Panc1 (cell line): ENCODE measurements at regions not wholly inside any gene's neighbourhood (a gene's known extent, or its start where the extent isn't known, plus 50 kb on each side); places are given as distances from the start of the nearest gene placed in this dataset.
A peak's percentile ranks its signal among the peaks of the same experiment; 100 is the strongest.

ENCODE experiments used
- ATAC-seq: fragments of 200-7000 bp; cut with Tn5 transposase; 2 replicates; pipeline ENCODE4 v1.9.1; 2020; ENCODE audit warnings: mild to moderate bottlenecking, moderate library complexity
- BruUV-seq: library from RNA; stranded (reverse); fragments of 400-500 nt; replicated peaks from 2 replicates; lab custom pipeline; 2021; lab: Mats Ljungman, UMichigan
- CTCF ChIA-PET: fragments of 300-600 bp; sonication (Branson Sonifier 250); formaldehyde crosslinking; loops from one replicate; lab custom pipeline; 2022; ENCODE audit warnings: antibody characterized with exemption; lab: Charles Lee
- POLR2A ChIA-PET: fragments of 300-600 bp; sonication (Branson Sonifier 250); formaldehyde crosslinking; loops from one replicate; lab custom pipeline; 2022; ENCODE audit warnings: antibody characterized with exemption; lab: Charles Lee
- DNase-seq: peaks from one replicate; pipeline ENCODE4 v3.0.0-alpha.2; 2010; ENCODE audit warnings: low read depth, low spot score
- H3K27ac ChIP-seq: 2 replicates; pipeline ENCODE4 v1.5.1; 2011; ENCODE audit warnings: mild to moderate bottlenecking, low read length, inconsistent platforms
- H3K27me3 ChIP-seq: fragments of 200-500 bp; sonication (Bioruptor generic); 2 replicates; pipeline ENCODE4 v1.6.0; 2014; ENCODE audit warnings: low read length, inconsistent platforms; ENCODE audit not compliant: control insufficient read depth, insufficient read depth
- H3K36me3 ChIP-seq: fragments of 200-500 bp; sonication (Bioruptor generic); 2 replicates; pipeline ENCODE4 v1.5.1; 2014; ENCODE audit warnings: inconsistent platforms, mild to moderate bottlenecking, low read length, moderate library complexity; ENCODE audit not compliant: control insufficient read depth, insufficient read depth
- H3K4me1 ChIP-seq: 2 replicates; pipeline ENCODE4 v1.5.1; 2011; ENCODE audit warnings: inconsistent platforms, mild to moderate bottlenecking, low read length, moderate library complexity; ENCODE audit not compliant: control insufficient read depth, insufficient read depth
- H3K4me3 ChIP-seq, 2 experiments: 2 replicates each; pipeline ENCODE4 v1.5.1; 2011 to 2012; ENCODE audit warnings: low read depth in 2 of 2, low read length in 2 of 2, mild to moderate bottlenecking in 2 of 2, inconsistent platforms in 1 of 2, moderate library complexity in 1 of 2
- H3K9me3 ChIP-seq: fragments of 200-500 bp; sonication (Bioruptor generic); 2 replicates; pipeline ENCODE4 v1.5.1; 2014; ENCODE audit warnings: low read depth, mild to moderate bottlenecking, inconsistent platforms, low read length, moderate library complexity; ENCODE audit not compliant: control insufficient read depth, insufficient read depth
- POLR2AphosphoS5 ChIP-seq: IDR thresholded peaks from 2 replicates; pipeline ENCODE4 v1.6.1; 2012; ENCODE audit warnings: mild to moderate bottlenecking, low read depth, low read length, moderate library complexity
- SIN3A ChIP-seq: IDR thresholded peaks from 2 replicates; pipeline ENCODE4 v1.6.1; 2012; ENCODE audit warnings: low read depth, mild to moderate bottlenecking, low read length, moderate library complexity, borderline replicate concordance; ENCODE audit not compliant: insufficient read depth
- TCF7L2 ChIP-seq: IDR thresholded peaks from 2 replicates; pipeline ENCODE4 v1.6.1; 2011; ENCODE audit warnings: mild to moderate bottlenecking, low read depth, low read length, inconsistent platforms
- in situ Hi-C: cut with HindIII; loops from 2 replicates; pipeline ENCODE4 v1.10.0; 2016; ENCODE audit warnings: low sequenced_read_pairs, low pct_unique_long_range_greater_than_20kb
- intact Hi-C: fragments of 100-400 bp; cut with micrococcal nuclease; formaldehyde crosslinking; loops from one replicate; pipeline ENCODE4 v1.10.0; 2022; ENCODE audit not compliant: unreplicated experiment
- TF ChIP-seq, protein P1 (sequence below), 2 experiments: IDR thresholded peaks; 2 replicates each; pipeline ENCODE4 v1.6.1; 2011 to 2012; ENCODE audit warnings: low read depth in 2 of 2, control low read depth in 1 of 2, low read length in 1 of 2, mild to moderate bottlenecking in 1 of 2, moderate library complexity in 1 of 2; ENCODE audit not compliant: insufficient read depth in 1 of 2
- TF ChIP-seq, protein P2 (sequence below): fragments of 450-650 bp; IDR thresholded peaks from 2 replicates; pipeline ENCODE4 v1.5.1; 2017; ENCODE audit warnings: mild to moderate bottlenecking

DNA sequence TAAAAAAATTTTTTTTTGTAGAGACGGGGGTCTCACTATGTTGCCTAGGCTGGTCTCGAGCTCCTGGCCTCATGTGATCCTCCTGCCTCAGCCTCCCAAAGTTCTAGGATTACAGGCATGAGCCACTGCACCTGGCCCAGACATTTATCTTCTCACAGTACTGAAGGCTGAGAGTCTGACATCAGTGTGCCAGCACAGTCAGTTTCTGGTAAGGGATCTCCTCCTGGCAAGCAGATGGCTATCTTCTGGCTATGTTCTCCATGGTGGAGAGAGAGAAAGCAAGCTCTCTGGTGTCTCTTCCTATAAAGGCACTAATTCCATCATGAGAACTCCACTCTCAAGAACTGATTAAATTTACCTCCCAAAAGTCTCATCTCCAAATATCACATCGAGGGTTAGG lies 57.8 kb upstream of the C1orf185 start:
- intact Hi-C loops, result loop anchor here (2.0 to 10.0 kb wide), 3 partner anchors 65 to 269 kb away; no protein-coding TSS in a partner anchor
- TF ChIP-seq, protein P1, sequence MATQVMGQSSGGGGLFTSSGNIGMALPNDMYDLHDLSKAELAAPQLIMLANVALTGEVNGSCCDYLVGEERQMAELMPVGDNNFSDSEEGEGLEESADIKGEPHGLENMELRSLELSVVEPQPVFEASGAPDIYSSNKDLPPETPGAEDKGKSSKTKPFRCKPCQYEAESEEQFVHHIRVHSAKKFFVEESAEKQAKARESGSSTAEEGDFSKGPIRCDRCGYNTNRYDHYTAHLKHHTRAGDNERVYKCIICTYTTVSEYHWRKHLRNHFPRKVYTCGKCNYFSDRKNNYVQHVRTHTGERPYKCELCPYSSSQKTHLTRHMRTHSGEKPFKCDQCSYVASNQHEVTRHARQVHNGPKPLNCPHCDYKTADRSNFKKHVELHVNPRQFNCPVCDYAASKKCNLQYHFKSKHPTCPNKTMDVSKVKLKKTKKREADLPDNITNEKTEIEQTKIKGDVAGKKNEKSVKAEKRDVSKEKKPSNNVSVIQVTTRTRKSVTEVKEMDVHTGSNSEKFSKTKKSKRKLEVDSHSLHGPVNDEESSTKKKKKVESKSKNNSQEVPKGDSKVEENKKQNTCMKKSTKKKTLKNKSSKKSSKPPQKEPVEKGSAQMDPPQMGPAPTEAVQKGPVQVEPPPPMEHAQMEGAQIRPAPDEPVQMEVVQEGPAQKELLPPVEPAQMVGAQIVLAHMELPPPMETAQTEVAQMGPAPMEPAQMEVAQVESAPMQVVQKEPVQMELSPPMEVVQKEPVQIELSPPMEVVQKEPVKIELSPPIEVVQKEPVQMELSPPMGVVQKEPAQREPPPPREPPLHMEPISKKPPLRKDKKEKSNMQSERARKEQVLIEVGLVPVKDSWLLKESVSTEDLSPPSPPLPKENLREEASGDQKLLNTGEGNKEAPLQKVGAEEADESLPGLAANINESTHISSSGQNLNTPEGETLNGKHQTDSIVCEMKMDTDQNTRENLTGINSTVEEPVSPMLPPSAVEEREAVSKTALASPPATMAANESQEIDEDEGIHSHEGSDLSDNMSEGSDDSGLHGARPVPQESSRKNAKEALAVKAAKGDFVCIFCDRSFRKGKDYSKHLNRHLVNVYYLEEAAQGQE (IDR thresholded peaks at IDR 0.05; ENCODE audit: insufficient read depth in 1 of 2, low read depth in 2 of 2, low read length in 1 of 2), result no peak
- TF ChIP-seq POLR2AphosphoS5, result no peak
- TF ChIP-seq SIN3A, result no peak
- TF ChIP-seq TCF7L2, result no peak
- CTCF ChIA-PET, result interaction anchor here (1.5 kb wide), 1 partner anchor 114 kb away, joined by 4 read pairs; no protein-coding TSS in a partner anchor
- BruUV-seq, result no TSS peak
- POLR2A ChIA-PET, result no interaction called here
- H3K9me3 ChIP-seq, result no peaks in the 10 kb centered on the region; the same call in 1 of the 2 replicates
- ATAC-seq (peak; percentile 84), DNase-seq (no peak)
- in situ Hi-C loops, result no loop called here
- H3K4me1 ChIP-seq, result 0 out of 2 replicates have a peak, but pooled peaks cover 3% of the 10 kb centered on the region
- 0 out of 2 replicates have a peak overlapping the region, but pooled peaks have one; percentile 24 for H3K27ac ChIP-seq
- H3K4me3 ChIP-seq, result no peak overlapping the region
- H3K36me3 ChIP-seq, result no peaks in the 10 kb centered on the region
- H3K27me3 ChIP-seq, result no peaks in the 10 kb centered on the region

DNA sequence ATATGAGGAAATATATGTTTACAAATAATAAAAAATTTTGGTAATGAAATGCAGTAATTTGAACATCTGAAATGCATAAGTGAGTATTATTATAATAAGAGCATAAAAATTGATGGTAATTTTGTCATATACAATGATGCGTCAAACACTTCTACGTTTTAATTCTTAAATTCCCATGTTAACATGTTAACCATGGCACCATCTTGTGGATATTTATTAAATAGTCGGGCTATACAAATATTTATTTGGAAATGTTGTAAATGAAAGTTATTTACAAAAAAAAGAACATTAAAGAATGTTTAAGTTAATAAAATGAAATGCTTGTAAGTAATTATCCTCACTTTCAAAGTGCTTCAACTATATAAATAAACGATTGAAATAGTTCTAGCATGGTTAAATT lies 57.2 kb upstream of the C1orf185 start:
- no peak overlapping the region for H3K27ac ChIP-seq
- H3K4me1 ChIP-seq, result 0 out of 2 replicates have a peak, but pooled peaks cover 3% of the 10 kb centered on the region
- in situ Hi-C loops, result no loop called here
- H3K36me3 ChIP-seq, result no peaks in the 10 kb centered on the region
- no peaks in the 10 kb centered on the region; the same call in 1 of the 2 replicates for H3K9me3 ChIP-seq
- BruUV-seq, result no TSS peak
- H3K4me3 ChIP-seq, result no peak overlapping the region
- CTCF ChIA-PET, result interaction anchor here (1.5 kb wide), 1 partner anchor 115 kb away, joined by 4 read pairs; no protein-coding TSS in a partner anchor
- POLR2A ChIA-PET, result no interaction called here
- TF ChIP-seq, protein P1 (IDR thresholded peaks at IDR 0.05; ENCODE audit: insufficient read depth in 1 of 2, low read depth in 2 of 2, low read length in 1 of 2), result no peak
- TF ChIP-seq, protein P2, sequence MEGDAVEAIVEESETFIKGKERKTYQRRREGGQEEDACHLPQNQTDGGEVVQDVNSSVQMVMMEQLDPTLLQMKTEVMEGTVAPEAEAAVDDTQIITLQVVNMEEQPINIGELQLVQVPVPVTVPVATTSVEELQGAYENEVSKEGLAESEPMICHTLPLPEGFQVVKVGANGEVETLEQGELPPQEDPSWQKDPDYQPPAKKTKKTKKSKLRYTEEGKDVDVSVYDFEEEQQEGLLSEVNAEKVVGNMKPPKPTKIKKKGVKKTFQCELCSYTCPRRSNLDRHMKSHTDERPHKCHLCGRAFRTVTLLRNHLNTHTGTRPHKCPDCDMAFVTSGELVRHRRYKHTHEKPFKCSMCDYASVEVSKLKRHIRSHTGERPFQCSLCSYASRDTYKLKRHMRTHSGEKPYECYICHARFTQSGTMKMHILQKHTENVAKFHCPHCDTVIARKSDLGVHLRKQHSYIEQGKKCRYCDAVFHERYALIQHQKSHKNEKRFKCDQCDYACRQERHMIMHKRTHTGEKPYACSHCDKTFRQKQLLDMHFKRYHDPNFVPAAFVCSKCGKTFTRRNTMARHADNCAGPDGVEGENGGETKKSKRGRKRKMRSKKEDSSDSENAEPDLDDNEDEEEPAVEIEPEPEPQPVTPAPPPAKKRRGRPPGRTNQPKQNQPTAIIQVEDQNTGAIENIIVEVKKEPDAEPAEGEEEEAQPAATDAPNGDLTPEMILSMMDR, result peak; percentile 24; the same call in 1 of the 2 replicates
- TF ChIP-seq POLR2AphosphoS5, result no peak
- intact Hi-C loops, result loop anchor here (2.0 to 10.0 kb wide), 3 partner anchors 66 to 270 kb away; no protein-coding TSS in a partner anchor
- DNase-seq (no peak), ATAC-seq (no peak)
- H3K27me3 ChIP-seq, result no peaks in the 10 kb centered on the region
